ENCODE measurements at regions not wholly inside any gene's neighbourhood (a gene's known extent, or its start where the extent isn't known, plus 50 kb on each side); places are given as distances from the start of the nearest gene placed in this dataset.

DNA sequence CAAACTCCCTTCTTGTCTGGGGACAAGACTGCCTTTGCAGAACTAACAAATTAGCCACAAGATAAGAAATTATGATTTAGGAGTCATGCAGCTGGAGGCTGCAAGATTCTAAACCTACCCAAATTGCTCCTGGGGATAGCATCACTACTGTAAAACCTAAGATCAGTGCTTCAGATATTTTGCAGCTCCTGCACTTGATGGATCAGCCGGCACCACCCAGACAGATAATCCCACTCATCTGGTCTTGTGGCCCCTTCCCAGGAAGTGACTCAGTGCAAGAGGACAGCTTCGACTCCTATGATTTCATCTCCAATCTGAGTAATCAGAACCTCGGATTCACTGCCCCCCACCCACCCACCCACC lies 181.9 kb downstream of the AKR1D1 start:
- no peak for DNase-seq

DNA sequence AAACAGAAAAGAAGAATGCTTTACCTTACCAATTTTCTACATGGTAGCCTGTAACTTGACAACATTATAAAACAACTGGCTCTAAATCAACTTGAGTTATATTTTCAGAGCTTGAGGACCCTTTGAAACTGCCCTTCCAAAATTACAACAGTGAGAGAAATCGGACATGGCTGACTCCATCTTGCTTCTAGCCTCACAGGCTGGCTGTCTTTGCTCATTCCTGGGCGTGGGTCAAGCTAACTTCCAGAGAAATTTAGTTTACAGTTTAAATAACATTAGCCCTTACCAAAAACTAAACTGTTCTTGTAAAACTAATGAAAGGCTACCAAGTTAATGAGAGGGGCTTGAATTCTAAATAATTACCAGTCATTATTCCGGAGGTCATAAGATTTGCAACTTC lies 183.4 kb downstream of the AKR1D1 start:
- DNase-seq = no peak

DNA sequence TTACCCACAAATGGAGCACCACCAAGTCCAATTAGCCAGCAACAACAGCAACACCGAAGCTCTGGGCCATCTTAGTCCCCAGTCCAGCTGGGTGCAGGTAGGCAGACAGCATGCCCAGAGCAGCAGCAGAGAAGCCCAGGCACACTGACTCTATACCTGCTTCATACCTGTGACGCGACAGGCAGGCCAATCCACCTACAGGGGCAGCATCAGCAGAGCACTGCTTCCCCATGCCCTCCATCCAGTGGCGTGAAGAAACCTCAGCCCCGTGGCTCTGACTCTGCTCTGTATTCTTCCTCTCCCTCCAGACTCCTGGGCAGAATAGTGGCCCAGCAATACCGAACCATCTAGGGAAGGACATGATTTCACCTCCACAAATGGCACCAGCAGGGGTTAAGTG lies 191.7 kb downstream of the AKR1D1 start:
- no peak for DNase-seq

DNA sequence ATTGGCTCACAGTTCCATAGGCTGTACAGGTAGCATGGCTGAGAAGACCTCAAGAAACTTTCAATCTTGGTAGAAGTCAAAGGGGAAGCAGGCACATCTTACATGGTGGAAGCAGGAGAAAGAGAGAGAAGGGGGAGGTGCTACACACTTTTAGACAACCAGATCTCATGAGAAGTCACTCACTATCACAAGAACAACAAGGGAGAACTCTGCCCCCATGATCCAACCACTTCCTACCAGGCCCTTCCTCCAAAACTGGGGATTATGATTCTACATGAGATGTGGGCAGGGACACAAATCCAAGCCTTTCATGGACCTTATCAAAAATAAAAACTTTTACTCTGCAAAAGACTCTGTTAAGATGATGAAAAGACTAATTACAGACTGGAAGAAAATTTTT lies 183.2 kb upstream of the TRIM24 start:
- DNase-seq = no peak

DNA sequence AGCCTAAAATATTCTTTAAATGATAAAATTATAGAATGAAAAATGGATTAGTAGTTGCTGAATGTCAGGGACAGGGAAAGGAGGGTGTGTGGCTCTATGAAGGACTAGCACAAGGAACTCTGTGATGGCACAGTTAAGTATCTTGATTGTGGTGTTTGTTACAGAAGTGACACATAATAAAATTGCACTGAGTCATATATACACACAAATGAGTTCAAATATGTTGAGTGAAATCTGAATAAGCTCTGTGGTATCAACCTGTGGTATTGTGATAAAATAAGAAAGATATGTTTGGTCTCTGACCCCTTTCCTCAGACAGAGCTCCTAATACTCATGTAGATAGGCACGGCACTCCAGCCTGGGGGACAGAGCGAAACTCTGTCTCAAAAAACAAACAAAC lies 181.5 kb upstream of the TRIM24 start:
- DNase-seq = no peak

DNA sequence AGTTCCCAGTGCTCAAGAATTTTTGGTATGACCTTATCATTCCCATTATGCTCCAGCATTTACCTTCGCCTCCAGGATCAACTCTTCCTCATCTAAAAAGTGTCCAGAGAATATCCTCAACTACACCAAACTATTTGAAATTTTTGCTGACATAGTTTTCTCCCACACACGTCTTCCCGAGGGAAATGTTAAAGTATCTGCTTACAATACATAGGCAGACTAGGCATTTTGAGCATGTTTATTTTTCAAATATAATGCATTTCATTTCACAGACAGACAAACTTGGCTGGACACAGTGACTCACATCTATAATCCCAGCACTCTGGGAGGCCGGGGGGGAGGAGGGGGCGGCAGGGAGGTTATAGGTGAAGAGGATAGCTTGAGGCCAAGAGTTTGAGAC lies 177.1 kb upstream of the TRIM24 start:
- no peak for DNase-seq

DNA sequence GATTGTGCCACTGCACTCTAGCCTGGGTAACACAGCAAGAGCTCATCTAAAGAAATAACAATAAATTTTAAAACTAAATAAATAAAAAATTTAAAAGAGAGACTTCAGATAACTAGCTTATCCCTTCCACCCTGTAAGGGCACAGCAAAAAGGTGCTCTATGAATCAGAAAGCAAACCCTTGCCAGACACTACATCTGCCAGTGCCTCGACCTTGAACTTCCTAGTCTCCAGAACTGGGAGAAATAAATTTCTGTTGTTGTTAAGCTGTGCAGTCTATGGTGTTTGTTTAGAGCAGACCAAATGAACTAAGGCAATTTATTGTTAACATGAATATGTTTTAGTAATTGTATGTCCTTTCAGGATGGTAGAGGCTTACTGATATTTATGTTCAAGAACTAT lies 174.9 kb upstream of the TRIM24 start:
- no peak for DNase-seq

DNA sequence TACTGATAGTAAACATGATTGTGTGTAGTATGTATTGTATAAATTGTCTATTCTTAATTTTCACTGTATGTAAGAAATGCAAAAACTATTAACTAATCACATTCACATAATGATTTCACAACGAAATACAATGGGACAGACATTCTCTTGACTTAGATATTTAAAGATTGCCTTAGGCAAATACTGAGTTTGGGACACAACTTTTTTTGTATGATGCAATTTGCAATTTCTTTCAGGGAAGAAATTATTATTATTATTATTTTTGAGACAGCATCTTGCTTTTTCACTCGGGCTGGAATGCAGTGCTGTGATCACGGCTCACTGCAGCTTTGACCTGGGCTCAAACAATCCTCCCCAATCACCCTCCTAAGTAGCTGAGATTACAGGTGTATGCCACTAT lies 173.2 kb upstream of the TRIM24 start:
- DNase-seq = no peak

DNA sequence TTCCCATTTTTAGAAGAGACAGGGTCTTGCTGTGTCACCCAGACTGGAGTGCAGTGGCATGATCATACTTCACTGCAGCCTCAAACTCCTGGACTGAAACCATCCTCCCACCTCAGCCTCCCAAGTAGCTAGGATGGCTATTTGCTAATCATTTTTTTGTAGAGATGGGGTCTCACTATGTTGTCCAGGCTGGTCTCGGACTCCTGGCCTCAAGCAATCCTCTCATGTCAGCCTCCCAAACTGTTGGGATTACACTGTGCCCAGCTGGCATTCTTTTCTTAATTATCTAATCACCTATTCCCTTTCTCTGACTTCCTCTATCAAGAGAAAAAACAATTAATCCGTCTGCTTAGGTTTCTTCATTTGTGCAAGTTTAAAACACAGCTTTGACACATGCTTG lies 172.5 kb upstream of the TRIM24 start:
- no peak for DNase-seq

DNA sequence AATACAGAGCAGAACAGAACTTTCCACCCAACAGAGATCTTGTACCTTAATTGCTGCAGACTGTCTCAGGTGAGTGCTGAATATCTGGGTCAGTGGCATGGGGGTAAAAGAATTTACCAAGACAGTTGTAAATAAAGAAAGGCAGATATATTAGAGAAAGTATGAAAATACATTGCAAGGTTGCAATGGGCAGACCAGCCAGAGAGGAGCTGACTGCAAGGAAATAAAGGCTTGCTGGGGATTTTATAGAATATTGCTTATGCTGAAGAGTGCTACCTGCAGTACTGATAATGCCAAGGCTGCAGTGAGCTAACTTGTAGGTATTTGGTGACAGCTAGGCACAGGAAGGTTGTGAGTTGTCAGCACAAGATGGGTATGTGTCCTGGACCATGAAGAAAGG lies 171.0 kb upstream of the TRIM24 start:
- DNase-seq = no peak

DNA sequence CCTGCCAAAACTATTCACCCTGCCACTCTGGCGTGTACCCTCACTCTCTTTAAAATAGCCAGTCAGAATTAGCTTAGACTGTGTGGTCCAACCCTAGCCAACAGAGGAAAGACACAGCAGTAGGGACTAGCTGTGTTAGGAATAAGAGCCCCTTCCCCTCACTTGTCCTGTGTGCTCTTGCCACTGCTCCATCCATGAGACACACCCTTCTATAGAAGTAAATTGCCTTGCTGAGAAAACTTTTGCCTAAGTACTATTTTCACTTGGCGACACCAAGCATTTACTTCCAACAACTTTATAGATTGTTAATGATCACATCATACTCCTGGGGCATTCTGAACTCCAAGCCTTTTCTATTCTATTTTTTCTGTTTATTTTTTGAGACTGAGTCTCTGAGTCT lies 170.2 kb upstream of the TRIM24 start:
- DNase-seq = no peak

DNA sequence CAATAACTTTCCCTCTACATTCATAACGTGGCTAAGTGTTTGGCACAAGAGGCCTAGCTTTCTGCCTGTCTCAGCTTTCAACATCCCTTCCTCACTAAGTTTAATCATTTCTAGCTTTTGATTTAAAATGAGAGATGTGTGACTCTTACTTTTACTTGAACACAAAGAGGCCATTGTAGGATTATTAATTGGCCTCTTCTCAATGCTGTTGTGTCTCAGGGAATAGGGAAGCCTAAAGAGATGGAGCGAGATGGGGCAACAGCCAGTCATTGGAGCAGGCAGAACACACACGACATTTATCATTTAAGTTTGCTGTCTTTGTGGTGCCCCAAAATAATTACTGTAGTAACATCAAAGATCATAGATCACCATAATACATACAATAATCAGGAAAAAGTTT lies 167.1 kb upstream of the TRIM24 start:
- DNase-seq = no peak

DNA sequence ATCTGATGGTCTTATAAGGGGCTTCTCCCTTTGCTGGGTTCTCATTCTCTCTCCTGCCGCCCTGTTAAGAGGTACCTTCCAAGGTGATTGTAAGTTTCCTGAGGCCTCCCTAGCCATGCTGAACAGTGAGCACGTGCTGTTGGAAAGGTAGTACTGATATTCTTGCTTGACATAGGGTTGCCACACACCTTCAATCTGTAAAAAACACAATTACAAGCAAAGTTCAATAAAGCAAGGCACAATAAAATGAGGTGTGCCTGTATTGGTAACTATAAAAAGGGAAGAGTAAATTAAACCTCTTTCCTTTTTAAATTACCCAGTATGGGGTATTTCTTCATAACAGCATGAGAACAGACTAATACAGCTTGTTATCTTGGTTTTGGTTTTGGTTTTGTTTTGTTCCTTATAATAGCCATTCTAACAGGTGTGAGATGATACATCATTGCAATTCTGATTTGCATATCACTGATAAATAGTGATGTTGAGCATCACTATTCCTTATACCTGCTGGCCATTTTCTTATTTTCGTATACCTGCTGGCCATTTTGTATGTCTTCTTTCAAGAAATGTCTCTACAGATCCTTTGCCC lies 164.9 kb upstream of the TRIM24 start:
- no peak for DNase-seq

DNA sequence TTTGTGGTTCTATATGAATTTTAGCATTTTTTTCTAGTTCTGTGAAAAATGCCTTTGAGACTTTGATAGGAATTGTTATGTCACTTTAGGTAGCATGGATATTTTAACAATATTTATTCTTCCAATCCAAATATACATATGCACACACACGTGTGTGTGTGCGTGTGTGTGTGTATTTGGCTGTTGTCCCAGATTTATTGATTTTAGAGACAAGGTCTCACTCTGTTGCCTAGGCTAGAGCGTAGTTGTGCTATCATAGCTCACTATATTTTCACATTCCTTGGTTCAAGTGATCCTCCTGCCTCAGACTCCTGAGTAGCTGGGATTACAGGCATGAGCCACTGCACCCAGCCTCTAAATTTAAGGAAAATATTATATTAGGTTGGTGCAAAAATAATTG lies 162.5 kb upstream of the TRIM24 start:
- DNase-seq = no peak

DNA sequence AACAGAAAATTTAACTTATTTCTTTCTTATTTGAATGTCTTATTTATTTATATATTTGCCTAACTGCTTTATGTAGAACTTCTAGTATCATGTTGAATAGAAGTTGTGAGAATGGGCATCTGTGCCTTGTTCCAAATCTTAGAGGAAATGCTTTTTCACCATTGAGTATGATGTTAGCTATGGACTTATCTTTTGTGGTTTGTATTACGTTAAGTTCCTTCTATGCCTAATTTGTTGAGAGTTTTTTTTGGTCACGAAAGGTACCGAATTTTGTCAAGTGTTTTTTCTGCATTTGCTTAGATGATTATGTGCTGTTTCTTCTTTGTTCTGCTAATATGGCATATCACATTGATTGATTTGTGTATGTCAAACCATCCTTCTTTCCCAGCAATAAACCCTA lies 161.0 kb upstream of the TRIM24 start:
- DNase-seq = no peak

DNA sequence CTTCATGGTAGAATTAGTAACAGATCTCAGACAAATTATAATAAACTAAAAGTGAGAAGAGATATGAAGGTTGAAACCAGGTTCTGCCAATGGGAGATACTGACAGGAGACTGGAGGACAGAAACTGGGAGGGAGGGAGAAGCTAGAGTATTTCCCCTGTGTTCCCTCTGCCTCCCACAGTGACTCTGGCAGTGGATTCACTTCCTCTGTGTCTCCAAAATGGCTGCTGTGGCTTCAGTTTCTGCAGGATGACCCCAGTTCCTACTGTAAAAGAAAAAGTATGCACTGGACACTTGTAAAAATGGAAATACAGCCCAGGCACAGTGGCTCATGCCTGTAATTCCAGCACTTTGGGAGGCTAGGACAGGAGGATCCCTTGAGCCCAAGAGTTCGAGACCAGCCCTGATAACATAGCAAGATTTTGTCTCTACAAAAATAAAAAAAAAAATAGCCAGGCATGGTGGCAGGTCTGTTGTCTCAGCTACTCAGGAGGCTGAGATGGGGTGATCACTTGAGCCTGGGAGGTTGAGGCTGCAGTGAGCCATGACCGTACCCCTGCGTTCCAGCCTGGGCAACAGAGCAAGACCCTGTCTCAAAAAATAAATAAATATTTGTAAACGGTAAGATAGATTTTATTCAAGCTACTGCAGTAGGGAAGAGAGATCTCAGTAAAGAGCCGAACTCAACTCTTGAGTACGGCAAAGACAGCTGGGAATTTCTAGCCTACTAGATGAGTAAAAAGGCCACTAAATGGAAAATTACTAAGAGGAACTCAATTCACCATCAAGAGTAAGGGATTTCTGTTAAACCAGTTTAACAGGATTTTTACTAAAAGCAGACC lies 156.6 kb upstream of the TRIM24 start:
- no peak for DNase-seq

DNA sequence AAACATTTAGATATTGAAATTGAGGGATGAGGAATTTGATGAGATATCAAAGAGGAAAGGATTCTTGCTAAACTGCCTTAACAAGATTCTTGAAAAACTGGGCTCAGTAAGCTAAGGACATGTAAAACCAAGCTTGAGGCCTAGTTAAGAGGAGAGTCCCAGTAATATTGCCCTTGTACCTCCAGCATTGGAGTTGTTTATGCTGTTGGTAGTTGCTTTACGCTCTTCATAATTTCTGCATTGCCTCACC lies 156.1 kb upstream of the TRIM24 start:
- no peak for DNase-seq

DNA sequence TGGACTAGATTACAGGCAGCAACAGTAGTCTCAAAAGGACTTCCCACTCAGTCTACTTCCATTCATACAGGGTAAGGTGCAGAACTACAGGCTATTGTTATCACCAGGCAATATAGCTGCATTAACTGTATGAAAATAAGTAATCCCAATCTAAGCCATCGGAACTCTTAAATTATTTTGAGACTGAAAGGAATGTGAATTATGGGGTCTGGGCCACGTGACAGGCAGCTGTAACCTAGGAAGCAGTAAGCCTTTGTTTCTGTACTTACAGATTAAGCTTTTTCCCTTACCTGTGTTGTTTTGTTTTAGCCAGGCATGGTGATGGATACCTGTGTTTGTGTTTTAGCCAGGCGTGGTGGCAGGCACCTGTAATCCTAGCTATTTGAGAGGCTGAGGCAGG lies 152.4 kb upstream of the TRIM24 start:
- no peak for DNase-seq

DNA sequence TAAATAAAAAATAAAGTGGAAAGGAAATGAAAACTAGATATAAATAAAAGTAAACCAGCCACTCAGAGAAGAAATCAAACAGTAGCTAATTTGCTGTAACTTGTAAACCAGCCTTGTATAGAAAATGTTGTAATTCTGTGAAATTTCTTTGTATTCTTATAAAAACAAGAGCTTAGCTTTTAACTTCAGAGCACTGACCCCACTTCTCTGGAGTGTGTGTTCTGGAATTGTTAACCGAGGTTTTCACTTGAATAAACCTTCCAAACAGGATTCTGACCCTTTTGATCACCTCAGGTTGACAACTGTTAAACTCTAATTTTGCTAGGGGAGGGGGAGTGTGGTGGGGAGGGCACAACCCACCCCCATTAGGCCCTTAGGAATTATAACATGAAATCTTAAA lies 151.9 kb upstream of the TRIM24 start:
- no peak for DNase-seq

DNA sequence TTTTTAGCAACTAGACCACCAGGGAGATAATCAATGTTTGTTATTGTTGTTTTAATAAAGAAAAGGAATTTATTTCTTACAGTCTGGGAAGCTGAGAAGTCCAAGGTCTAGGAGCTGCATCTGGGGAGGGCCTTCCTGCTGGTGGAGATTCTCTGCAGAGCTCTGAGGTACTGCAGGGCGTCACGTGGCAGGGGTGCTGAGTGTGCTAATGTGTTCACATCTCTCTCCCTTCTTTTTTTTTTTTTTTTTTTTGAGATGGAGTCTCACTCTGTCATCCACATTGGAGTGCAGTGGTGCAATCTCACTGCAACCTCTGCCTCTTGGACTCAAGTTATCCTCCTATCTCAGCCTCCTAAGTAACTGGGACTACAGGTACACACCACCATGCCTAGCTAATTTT lies 150.9 kb upstream of the TRIM24 start:
- no peak for DNase-seq

DNA sequence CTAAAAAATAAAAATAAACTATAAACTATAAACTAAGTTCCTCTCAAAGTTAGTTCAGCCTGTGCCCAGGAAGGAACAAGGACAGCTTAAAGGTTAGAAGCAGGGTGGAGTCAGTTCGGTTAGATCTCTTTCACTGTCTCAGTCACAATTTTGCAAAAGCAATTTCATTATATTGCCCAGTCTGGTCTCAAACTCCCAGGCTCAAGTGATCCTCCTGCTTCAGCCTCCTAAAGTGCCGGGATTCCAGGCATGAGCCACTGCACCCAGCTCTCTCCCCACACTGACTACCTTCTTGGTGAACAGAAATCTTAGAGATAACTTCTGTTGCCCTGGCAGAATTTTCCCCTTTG lies 146.3 kb upstream of the TRIM24 start:
- no peak for DNase-seq

DNA sequence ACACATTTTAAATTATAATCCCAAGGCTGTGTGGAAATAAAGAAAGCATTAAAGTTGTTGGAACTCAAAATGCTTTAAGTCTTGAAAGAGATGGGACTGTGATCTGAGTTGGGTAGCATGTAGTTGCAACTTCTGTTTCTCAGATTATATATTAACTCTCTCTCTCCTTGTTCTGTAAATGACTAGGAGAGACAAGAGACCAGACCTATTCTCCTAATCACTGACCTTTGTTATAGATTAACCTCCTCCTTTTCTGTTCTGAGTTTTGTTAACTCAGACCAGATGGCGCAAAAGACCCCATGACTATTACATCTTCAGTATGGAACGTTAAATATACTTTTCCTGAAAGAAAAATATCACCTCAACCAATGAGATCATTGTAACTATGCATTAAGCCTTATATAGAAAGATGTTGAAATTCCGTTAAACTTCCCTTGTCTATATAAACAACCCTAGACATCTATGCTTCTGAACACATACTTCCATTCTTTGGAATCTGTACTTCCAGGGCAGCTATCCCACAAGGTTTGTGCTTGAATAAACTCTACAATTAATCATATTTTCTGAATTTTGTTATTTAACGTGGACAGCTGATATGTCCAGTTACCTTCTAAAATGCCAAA lies 143.5 kb upstream of the TRIM24 start:
- no peak for DNase-seq

DNA sequence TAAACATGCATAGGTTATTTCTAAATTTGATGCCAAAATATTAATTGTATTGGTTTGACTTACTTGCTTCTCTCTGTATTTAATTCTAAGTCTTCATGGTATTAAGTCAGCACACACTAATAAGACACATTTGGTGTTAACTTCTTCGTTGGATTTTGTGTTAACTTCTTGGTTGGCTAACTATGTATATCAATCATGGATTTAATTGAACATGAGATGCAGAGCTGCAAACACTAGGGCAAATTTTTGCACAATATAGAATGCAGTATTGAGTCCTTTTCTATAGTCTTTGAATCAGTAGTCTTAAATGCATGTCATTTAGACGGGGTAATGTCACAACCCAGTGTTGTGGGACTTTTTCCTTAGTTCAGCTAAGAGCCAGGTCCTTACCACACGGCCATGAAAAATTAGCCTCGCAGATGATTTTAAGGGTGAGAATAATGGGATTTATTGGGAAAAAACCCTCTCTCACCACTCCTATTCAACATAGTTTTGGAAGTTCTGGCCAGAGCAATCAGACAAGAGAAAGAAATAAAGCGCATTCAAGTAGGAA lies 142.9 kb upstream of the TRIM24 start:
- DNase-seq = no peak

DNA sequence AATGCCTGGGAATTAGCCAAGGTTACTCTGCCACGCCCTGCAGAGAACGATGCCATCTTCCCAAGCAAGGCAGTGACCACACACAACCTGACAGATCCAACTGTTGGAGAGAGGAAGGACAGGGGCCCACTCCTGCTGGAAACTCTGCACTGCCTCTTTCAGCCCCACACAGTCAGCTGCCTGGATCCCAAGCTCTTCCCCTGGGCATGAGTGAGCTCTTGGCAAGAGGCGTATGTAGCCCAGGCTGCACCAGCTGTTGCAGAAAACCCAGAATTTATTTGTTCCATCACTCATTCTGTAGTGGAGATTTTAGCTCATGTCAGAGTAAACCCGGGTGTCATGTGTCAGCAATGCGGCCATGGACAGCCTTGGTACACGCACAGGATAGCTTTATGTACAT lies 135.1 kb upstream of the TRIM24 start:
- DNase-seq = no peak

DNA sequence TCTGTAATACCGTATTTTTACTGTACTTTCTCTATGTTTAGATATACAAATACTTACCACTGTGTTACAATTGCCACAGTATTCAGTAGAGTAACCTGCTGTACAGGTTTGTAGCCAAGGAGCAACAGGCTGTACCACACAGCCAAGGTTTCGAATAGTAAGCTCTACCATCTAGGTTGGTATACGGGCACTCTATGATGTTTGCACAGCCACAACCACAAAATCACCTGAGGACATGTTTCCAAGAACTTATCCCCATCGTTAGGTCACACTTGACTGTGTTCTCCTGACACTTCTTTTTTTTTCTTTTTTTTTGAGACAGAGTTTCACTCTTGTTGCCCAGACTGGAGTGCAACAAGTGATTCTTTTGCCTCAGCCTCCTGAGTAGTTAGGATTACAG lies 134.6 kb upstream of the TRIM24 start:
- DNase-seq = no peak
